Neural cell (in vitro differentiated cells): ENCODE measurements at regions not wholly inside any gene's neighbourhood (a gene's known extent, or its start where the extent isn't known, plus 50 kb on each side); places are given as distances from the start of the nearest gene placed in this dataset.

ENCODE experiments used
- EZH2 ChIP-seq: fragments of 200-600, 300-800 bp; shearing (Covaris generic), sonication (generic); IDR thresholded peaks from 2 replicates; pipeline ENCODE4 v1.6.1; 2014; ENCODE audit warnings: antibody characterized with exemption, low read length, borderline replicate concordance, mild to moderate bottlenecking; ENCODE audit not compliant: insufficient read depth, poor library complexity, severe bottlenecking
- MXI1 ChIP-seq: fragments of 450-650 bp; conservative IDR thresholded peaks from 2 replicates; pipeline ENCODE4 v1.6.1; 2014; ENCODE audit warnings: antibody characterized with exemption, mild to moderate bottlenecking; ENCODE audit not compliant: poor library complexity, severe bottlenecking
- POLR2AphosphoS5 ChIP-seq: IDR thresholded peaks from 2 replicates; pipeline ENCODE4 v1.6.1; 2012
- SMC3 ChIP-seq: fragments of 450-650 bp; conservative IDR thresholded peaks from 2 replicates; pipeline ENCODE4 v1.6.1; 2014; ENCODE audit warnings: antibody characterized with exemption, mild to moderate bottlenecking, moderate library complexity; ENCODE audit not compliant: poor library complexity
- TF ChIP-seq, protein P1 (sequence below): fragments of 450-650 bp; IDR thresholded peaks from 2 replicates; pipeline ENCODE4 v1.5.1; 2014; ENCODE audit warnings: antibody characterized with exemption, mild to moderate bottlenecking, moderate library complexity; ENCODE audit not compliant: poor library complexity, severe bottlenecking

DNA sequence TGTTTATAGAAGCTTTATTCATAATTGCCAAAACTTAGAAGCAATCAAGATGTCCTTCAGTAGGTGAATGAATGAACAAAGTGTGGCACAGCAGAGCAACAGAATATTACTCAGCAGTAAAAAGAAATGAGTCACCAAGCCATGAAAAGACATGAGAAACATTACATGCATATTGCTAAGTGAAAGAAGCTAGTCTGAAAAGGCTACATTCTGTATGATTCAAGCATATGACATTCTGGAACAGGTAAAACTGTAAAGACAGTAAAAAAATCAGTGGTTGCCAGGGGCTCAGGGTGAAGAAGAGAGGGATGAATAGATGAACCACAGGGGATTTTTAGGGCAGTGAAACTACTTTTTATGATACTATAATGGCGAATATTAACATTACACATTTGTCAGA is 80.9 kb upstream of the APBB1IP start:
- TF ChIP-seq MXI1 (no peak), EZH2 (no peak), POLR2AphosphoS5 (no peak), SMC3 (no peak)
- TF ChIP-seq, protein P1, sequence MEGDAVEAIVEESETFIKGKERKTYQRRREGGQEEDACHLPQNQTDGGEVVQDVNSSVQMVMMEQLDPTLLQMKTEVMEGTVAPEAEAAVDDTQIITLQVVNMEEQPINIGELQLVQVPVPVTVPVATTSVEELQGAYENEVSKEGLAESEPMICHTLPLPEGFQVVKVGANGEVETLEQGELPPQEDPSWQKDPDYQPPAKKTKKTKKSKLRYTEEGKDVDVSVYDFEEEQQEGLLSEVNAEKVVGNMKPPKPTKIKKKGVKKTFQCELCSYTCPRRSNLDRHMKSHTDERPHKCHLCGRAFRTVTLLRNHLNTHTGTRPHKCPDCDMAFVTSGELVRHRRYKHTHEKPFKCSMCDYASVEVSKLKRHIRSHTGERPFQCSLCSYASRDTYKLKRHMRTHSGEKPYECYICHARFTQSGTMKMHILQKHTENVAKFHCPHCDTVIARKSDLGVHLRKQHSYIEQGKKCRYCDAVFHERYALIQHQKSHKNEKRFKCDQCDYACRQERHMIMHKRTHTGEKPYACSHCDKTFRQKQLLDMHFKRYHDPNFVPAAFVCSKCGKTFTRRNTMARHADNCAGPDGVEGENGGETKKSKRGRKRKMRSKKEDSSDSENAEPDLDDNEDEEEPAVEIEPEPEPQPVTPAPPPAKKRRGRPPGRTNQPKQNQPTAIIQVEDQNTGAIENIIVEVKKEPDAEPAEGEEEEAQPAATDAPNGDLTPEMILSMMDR = no peak
